H9 (cell line): ENCODE measurements at regions not wholly inside any gene's neighbourhood (a gene's known extent, or its start where the extent isn't known, plus 50 kb on each side); places are given as distances from the start of the nearest gene placed in this dataset.
"Not testable (repeated sequence)": the region's sequence is repeated elsewhere in the genome, so short reads cannot be mapped to it uniquely, and the experiment has no call there.

Source experiments
- DNase-seq: peaks from one replicate; pipeline ENCODE4 v3.0.0-alpha.2; 2017
- H2AFZ ChIP-seq: one replicate; pipeline ENCODE4 v1.6.1; 2013; ENCODE audit warnings: mild to moderate bottlenecking, low read length, control low read depth, moderate library complexity
- H2AK5ac ChIP-seq: 2 replicates; pipeline ENCODE4 v1.6.1; 2013; ENCODE audit warnings: low read length, control low read depth, mixed read lengths; ENCODE audit not compliant: insufficient read length
- H2BK120ac ChIP-seq: one replicate; pipeline ENCODE4 v1.6.1; 2013; ENCODE audit warnings: low read depth, mild to moderate bottlenecking, low read length, control low read depth, inconsistent platforms; ENCODE audit not compliant: poor library complexity, severe bottlenecking
- H2BK12ac ChIP-seq: 2 replicates; pipeline ENCODE4 v1.6.1; 2013; ENCODE audit warnings: low read length, control low read depth, mixed read lengths, low read depth; ENCODE audit not compliant: insufficient read length
- H2BK15ac ChIP-seq: 2 replicates; pipeline ENCODE4 v1.6.1; 2013; ENCODE audit warnings: low read depth, low read length, control low read depth
- H2BK20ac ChIP-seq: one replicate; pipeline ENCODE4 v1.6.1; 2013; ENCODE audit warnings: low read depth, mild to moderate bottlenecking, low read length, control low read depth, inconsistent platforms; ENCODE audit not compliant: poor library complexity, severe bottlenecking
- H2BK5ac ChIP-seq: 2 replicates; pipeline ENCODE4 v1.6.1; 2013; ENCODE audit warnings: low read length, control low read depth, mixed read lengths; ENCODE audit not compliant: insufficient read length
- H3K14ac ChIP-seq: 2 replicates; pipeline ENCODE4 v1.6.1; 2013; ENCODE audit warnings: low read length, control low read depth; ENCODE audit not compliant: insufficient read depth
- H3K18ac ChIP-seq: 2 replicates; pipeline ENCODE4 v1.6.1; 2013; ENCODE audit warnings: low read depth, mild to moderate bottlenecking, mixed read lengths, low read length, control low read depth; ENCODE audit not compliant: insufficient read length
- H3K23ac ChIP-seq: 2 replicates; pipeline ENCODE4 v1.6.1; 2013; ENCODE audit warnings: low read length, control low read depth, mixed read lengths, low read depth; ENCODE audit not compliant: insufficient read length
- H3K23me2 ChIP-seq: 2 replicates; pipeline ENCODE4 v1.6.1; 2013; ENCODE audit warnings: low read depth, mild to moderate bottlenecking, mixed read lengths, low read length, control low read depth; ENCODE audit not compliant: insufficient read length, poor library complexity, severe bottlenecking
- H3K27ac ChIP-seq: 2 replicates; pipeline ENCODE4 v1.5.1; 2013; ENCODE audit warnings: low read length, control low read depth, mixed read lengths, low read depth; ENCODE audit not compliant: insufficient read length
- H3K27me3 ChIP-seq: 2 replicates; pipeline ENCODE4 v1.6.1; 2013; ENCODE audit warnings: low read length, control low read depth, inconsistent platforms; ENCODE audit not compliant: insufficient read depth
- H3K4ac ChIP-seq: 2 replicates; pipeline ENCODE4 v1.6.1; 2013; ENCODE audit warnings: low read depth, mild to moderate bottlenecking, control low read depth, inconsistent platforms, low read length, moderate library complexity
- H3K4me1 ChIP-seq: 2 replicates; pipeline ENCODE4 v1.6.1; 2013; ENCODE audit warnings: low read length, control low read depth, inconsistent platforms; ENCODE audit not compliant: insufficient read depth
- H3K4me2 ChIP-seq: 2 replicates; pipeline ENCODE4 v1.6.1; 2013; ENCODE audit warnings: low read length, control low read depth, mixed read lengths; ENCODE audit not compliant: insufficient read length, insufficient read depth
- H3K56ac ChIP-seq: 2 replicates; pipeline ENCODE4 v1.6.1; 2013; ENCODE audit warnings: low read depth, mild to moderate bottlenecking, mixed read lengths, low read length, control low read depth; ENCODE audit not compliant: insufficient read length
- H3K79me1 ChIP-seq: 2 replicates; pipeline ENCODE4 v1.6.1; 2013; ENCODE audit warnings: low read depth, mild to moderate bottlenecking, moderate library complexity, low read length, control low read depth, inconsistent platforms; ENCODE audit not compliant: insufficient read depth, poor library complexity, severe bottlenecking
- H3K79me2 ChIP-seq: 2 replicates; pipeline ENCODE4 v1.6.1; 2013; ENCODE audit warnings: low read length, control low read depth, inconsistent platforms; ENCODE audit not compliant: insufficient read depth
- H3K9ac ChIP-seq: 2 replicates; pipeline ENCODE4 v1.6.1; 2013; ENCODE audit warnings: low read length, control low read depth, mixed read lengths; ENCODE audit not compliant: insufficient read length; ENCODE audit errors: extremely low read depth
- H3K9me3 ChIP-seq: one replicate; pipeline ENCODE4 v1.6.1; 2013; ENCODE audit warnings: low read depth, low read length, inconsistent platforms; ENCODE audit not compliant: control insufficient read depth
- H3T11ph ChIP-seq: one replicate; pipeline ENCODE4 v1.6.1; 2013; ENCODE audit warnings: mild to moderate bottlenecking, low read length, control low read depth, inconsistent platforms
- H4K20me1 ChIP-seq: one replicate; pipeline ENCODE4 v1.6.1; 2013; ENCODE audit not compliant: control insufficient read depth, insufficient read length, insufficient read depth
- H4K5ac ChIP-seq: 2 replicates; pipeline ENCODE4 v1.6.1; 2013; ENCODE audit warnings: low read depth, mild to moderate bottlenecking, mixed read lengths, low read length, control low read depth; ENCODE audit not compliant: insufficient read length
- H4K8ac ChIP-seq: replicated peaks from 2 replicates; pipeline ENCODE4 v1.6.1; 2013; ENCODE audit warnings: low read length, control low read depth, mixed read lengths, low read depth; ENCODE audit not compliant: insufficient read length
- H4K91ac ChIP-seq: 2 replicates; pipeline ENCODE4 v1.6.1; 2013; ENCODE audit warnings: low read depth, mild to moderate bottlenecking, moderate library complexity, mixed read lengths, low read length, control low read depth; ENCODE audit not compliant: insufficient read length
- H3K27ac Mint-ChIP-seq, 3 experiments: 2 replicates in 2 of 3; 3 replicates in 1 of 3; pipeline ENCODE4 v1.8.0; 2020 to 2021; ENCODE audit warnings: mixed read lengths in 3 of 3, mild to moderate bottlenecking in 1 of 3, moderate library complexity in 1 of 3
- H3K27me3 Mint-ChIP-seq: 2 replicates; pipeline ENCODE4 v1.8.0; 2021; ENCODE audit warnings: low read depth, mild to moderate bottlenecking, moderate library complexity, mixed read lengths
- H3K36me3 Mint-ChIP-seq, 3 experiments: 2 replicates in 2 of 3; 3 replicates in 1 of 3; pipeline ENCODE4 v1.8.0; 2020 to 2021; ENCODE audit warnings: low read depth in 3 of 3, mixed read lengths in 3 of 3; ENCODE audit not compliant: insufficient read depth in 1 of 3
- H3K4me1 Mint-ChIP-seq, 2 experiments: 2 replicates each; pipeline ENCODE4 v1.8.0; 2020; ENCODE audit warnings: mixed read lengths in 2 of 2
- H3K4me3 Mint-ChIP-seq, 2 experiments: 2 replicates in 1 of 2; 3 replicates in 1 of 2; pipeline ENCODE4 v1.8.0; 2020 to 2021; ENCODE audit warnings: mild to moderate bottlenecking in 2 of 2, mixed read lengths in 2 of 2, moderate library complexity in 1 of 2
- H3K9me3 Mint-ChIP-seq, 2 experiments: 2 replicates in 1 of 2; 3 replicates in 1 of 2; pipeline ENCODE4 v1.8.0; 2020; ENCODE audit warnings: mild to moderate bottlenecking in 2 of 2, mixed read lengths in 2 of 2, moderate library complexity in 1 of 2
- WGBS: extraction: QIAGEN DNeasy Blood & Tissue Kit; methylation state at CpG from one replicate; pipeline ENCODE4 v1.1.7; 2013; ENCODE audit warnings: missing lambda C conversion rate, low lambda C conversion rate, mixed read lengths; ENCODE audit not compliant: insufficient read length; ENCODE audit errors: extremely low coverage; 5-methylcytosine and 5-hydroxymethylcytosine counted together
- TF ChIP-seq, protein P1 (sequence below): fragments of 200-600 bp; sonication (generic); conservative IDR thresholded peaks from 3 replicates; pipeline ENCODE4 v1.8.0; 2021; ENCODE audit warnings: antibody characterized with exemption, mild to moderate bottlenecking

DNA sequence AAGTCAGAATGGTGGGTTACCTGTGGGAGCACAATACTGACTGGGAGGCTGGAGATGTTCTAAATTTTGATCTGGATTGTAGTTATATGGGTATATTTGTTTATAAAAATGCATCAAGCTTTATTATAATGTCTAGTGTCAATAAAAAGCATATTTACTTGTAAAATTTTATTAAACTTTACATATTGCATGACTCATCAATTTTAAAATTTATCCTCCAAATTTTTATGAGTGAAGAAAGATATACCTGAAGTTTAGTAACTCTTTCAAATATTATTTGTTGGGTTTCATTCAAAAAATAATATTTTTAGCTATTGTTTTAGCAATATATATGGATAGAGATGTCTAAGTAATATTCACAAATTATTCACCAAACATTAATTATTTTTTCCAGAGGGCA is 103.0 kb downstream of the ANXA5 start:
- no peak overlapping the region for H3K27ac ChIP-seq
- no peaks in the 10 kb centered on the region for H3K23me2 ChIP-seq
- TF ChIP-seq, protein P1, sequence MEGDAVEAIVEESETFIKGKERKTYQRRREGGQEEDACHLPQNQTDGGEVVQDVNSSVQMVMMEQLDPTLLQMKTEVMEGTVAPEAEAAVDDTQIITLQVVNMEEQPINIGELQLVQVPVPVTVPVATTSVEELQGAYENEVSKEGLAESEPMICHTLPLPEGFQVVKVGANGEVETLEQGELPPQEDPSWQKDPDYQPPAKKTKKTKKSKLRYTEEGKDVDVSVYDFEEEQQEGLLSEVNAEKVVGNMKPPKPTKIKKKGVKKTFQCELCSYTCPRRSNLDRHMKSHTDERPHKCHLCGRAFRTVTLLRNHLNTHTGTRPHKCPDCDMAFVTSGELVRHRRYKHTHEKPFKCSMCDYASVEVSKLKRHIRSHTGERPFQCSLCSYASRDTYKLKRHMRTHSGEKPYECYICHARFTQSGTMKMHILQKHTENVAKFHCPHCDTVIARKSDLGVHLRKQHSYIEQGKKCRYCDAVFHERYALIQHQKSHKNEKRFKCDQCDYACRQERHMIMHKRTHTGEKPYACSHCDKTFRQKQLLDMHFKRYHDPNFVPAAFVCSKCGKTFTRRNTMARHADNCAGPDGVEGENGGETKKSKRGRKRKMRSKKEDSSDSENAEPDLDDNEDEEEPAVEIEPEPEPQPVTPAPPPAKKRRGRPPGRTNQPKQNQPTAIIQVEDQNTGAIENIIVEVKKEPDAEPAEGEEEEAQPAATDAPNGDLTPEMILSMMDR: no peak
- H4K20me1 ChIP-seq: no peaks in the 10 kb centered on the region
- no peak overlapping the region for H3K4me3 Mint-ChIP-seq
- no peak for DNase-seq
- no peak overlapping the region for H3K56ac ChIP-seq
- no peak overlapping the region for H3K14ac ChIP-seq
- no peak overlapping the region for H3K4me2 ChIP-seq
- H2AK5ac ChIP-seq: no peak overlapping the region
- peaks cover 2% of the 10 kb centered on the region; the same call in 1 of the 2 replicates for H3K4me1 ChIP-seq
- no peaks in the 10 kb centered on the region for H3K79me2 ChIP-seq
- no peaks in the 10 kb centered on the region for H3K36me3 Mint-ChIP-seq
- H2BK5ac ChIP-seq: no peak overlapping the region
- no peaks in the 10 kb centered on the region for H3K27me3 Mint-ChIP-seq
- no peak overlapping the region for H3T11ph ChIP-seq
- no peak overlapping the region for H3K18ac ChIP-seq
- no peak overlapping the region for H4K8ac ChIP-seq
- H2BK15ac ChIP-seq: no peak overlapping the region
- H4K5ac ChIP-seq: no peak overlapping the region
- no peak overlapping the region for H2AFZ ChIP-seq
- H3K27ac Mint-ChIP-seq: no peak overlapping the region
- no peak overlapping the region for H3K23ac ChIP-seq
- no peaks in the 10 kb centered on the region for H3K9me3 ChIP-seq
- H3K9me3 Mint-ChIP-seq: no peaks in the 10 kb centered on the region; a peak in 1 of 5 replicates
- no peaks in the 10 kb centered on the region for H3K4me1 Mint-ChIP-seq
- no peak overlapping the region for H3K4ac ChIP-seq
- H3K79me1 ChIP-seq: no peaks in the 10 kb centered on the region
- no peak overlapping the region for H3K9ac ChIP-seq
- H2BK12ac ChIP-seq: no peak overlapping the region
- no peaks in the 10 kb centered on the region for H3K27me3 ChIP-seq
- H2BK20ac ChIP-seq: no peak overlapping the region
- no peak overlapping the region for H4K91ac ChIP-seq
- H2BK120ac ChIP-seq: no peak overlapping the region

DNA sequence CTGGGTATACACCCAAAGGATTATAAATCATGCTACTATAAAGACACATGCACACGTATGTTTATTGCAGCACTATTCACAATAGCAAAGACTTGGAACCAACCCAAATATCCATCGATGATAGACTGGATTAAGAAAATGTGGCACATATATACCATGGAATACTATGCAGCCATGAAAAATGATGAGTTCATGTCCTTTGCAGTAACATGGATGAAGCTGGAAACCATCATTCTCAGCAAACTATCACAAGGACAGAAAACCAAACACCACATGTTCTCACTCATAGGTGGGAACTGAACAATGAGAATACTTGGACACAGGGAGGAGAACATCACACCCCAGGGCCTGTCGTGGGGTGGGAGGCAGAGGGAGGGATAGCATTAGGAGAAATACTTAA is 104.5 kb downstream of the ANXA5 start:
- H4K8ac ChIP-seq, H3K9me3 ChIP-seq, H2BK12ac ChIP-seq, H3K56ac ChIP-seq, H2AFZ ChIP-seq, H2BK120ac ChIP-seq, H3K79me2 ChIP-seq, H2BK15ac ChIP-seq, H3K4me1 ChIP-seq, H3K14ac ChIP-seq, H3K23ac ChIP-seq, H3K4me1 Mint-ChIP-seq, H3K27ac ChIP-seq, H3K4me2 ChIP-seq, H3K23me2 ChIP-seq, H3K79me1 ChIP-seq, H2AK5ac ChIP-seq, H2BK5ac ChIP-seq, H3K4me3 Mint-ChIP-seq, DNase-seq, H4K91ac ChIP-seq, H4K20me1 ChIP-seq, H2BK20ac ChIP-seq, H3K9ac ChIP-seq, H3T11ph ChIP-seq, H3K27ac Mint-ChIP-seq, H3K9me3 Mint-ChIP-seq, H3K18ac ChIP-seq, H3K27me3 ChIP-seq, H3K27me3 Mint-ChIP-seq, H3K36me3 Mint-ChIP-seq, H3K4ac ChIP-seq, H4K5ac ChIP-seq: not testable (repeated sequence)
- WGBS: no CpG with 5 or more reads among the region's 3 CpGs
